ENCODE measurements at regions not wholly inside any gene's neighbourhood (a gene's known extent, or its start where the extent isn't known, plus 50 kb on each side); places are given as distances from the start of the nearest gene placed in this dataset.

DNA sequence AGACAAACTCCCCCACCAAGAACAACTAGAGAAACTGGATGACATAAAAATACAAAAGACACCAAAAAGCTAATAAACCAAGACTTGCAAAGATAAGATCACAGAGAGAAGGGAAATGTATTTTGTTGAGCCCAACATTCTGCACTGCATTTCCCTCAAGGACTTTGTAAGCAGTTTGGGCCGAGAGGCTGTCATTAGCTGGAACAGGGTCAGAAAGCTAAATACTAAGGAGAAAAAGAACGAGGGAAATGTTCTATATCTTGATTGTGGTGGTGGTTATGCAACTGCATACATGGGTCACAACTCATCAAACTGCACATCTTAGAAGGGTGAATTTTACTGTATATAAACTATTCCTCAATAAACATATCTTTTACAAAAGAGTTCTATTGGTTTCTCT lies 315.0 kb downstream of the IPMK start:
- no peak overlapping the region for H3K4me3 ChIP-seq (ENCODE audit: low read length)
- peak; percentile 72 for DNase-seq (ENCODE audit: low read depth)
- TF ChIP-seq, protein P1, sequence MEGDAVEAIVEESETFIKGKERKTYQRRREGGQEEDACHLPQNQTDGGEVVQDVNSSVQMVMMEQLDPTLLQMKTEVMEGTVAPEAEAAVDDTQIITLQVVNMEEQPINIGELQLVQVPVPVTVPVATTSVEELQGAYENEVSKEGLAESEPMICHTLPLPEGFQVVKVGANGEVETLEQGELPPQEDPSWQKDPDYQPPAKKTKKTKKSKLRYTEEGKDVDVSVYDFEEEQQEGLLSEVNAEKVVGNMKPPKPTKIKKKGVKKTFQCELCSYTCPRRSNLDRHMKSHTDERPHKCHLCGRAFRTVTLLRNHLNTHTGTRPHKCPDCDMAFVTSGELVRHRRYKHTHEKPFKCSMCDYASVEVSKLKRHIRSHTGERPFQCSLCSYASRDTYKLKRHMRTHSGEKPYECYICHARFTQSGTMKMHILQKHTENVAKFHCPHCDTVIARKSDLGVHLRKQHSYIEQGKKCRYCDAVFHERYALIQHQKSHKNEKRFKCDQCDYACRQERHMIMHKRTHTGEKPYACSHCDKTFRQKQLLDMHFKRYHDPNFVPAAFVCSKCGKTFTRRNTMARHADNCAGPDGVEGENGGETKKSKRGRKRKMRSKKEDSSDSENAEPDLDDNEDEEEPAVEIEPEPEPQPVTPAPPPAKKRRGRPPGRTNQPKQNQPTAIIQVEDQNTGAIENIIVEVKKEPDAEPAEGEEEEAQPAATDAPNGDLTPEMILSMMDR (conservative IDR thresholded peaks at IDR 0.05; ENCODE audit: low read length) = no peak

DNA sequence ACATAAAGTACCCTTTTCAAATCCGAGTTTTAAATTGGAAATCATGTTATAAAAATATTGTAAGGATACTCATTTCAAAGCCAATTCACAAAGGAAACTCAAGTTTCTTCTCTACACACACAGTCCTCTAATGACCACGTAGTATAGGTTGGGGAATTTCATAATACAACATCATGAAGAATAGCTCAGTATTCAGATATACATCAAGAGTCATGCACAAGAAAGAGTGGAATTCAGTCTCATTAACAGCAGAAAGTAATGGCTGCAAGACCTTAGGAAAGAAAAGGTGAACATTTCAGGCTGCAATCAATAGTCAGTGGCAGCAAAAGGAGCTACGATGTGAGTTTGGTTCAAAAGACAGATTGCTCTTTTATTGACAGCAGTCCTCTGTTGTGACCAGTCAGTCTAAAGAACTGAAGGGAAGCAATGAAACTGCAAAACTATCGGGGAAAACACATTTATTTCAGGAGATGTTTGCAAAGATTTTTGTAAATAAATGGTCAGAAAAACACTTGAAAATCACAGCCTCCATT lies 317.2 kb downstream of the IPMK start:
- TF ChIP-seq, protein P1 (conservative IDR thresholded peaks at IDR 0.05; ENCODE audit: low read length) = no peak
- H3K4me3 ChIP-seq (ENCODE audit: low read length) = no peak overlapping the region
- DNase-seq (ENCODE audit: low read depth) = no peak

DNA sequence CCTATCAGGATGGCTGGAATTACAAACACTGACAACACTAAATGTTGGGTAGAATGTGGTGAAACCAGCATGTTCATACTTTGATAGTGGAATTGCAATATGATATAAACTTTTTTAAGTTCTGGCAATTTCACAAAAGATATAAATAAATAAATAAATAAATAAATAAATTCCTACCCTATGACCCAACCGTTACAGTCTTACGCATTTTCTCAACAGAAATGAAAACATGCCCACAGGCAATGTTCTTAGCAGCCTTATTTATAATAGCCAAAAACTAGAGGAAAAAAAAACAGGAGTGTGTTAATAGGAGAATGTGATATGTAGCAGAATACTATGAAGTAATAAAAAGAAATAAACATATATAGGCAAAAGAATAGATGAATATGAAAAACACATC lies 318.9 kb downstream of the IPMK start:
- no peak for DNase-seq (ENCODE audit: low read depth)
- TF ChIP-seq, protein P1 (conservative IDR thresholded peaks at IDR 0.05; ENCODE audit: low read length) = no peak
- no peak overlapping the region for H3K4me3 ChIP-seq (ENCODE audit: low read length)

DNA sequence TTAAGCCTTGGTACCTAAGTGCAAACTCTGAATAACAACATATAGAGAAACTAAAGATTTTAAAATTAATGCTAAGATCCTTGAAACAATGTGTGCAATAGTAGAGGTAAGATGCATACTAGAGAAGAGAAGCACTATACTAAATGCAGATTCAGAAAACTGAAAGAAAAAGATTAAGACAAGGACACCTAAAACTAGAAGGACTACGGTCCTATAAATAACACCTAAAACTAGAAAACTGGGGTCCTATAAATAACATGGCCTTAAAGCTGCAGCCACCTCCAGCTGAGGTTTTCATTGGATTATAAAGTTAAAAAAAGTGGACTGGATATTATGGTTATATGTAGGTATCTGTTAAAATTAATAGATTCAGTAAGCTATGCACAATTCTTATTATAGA lies 320.9 kb downstream of the IPMK start:
- H3K4me3 ChIP-seq (ENCODE audit: low read length) = no peak overlapping the region
- TF ChIP-seq, protein P1 (conservative IDR thresholded peaks at IDR 0.05; ENCODE audit: low read length) = no peak
- DNase-seq (ENCODE audit: low read depth) = no peak

DNA sequence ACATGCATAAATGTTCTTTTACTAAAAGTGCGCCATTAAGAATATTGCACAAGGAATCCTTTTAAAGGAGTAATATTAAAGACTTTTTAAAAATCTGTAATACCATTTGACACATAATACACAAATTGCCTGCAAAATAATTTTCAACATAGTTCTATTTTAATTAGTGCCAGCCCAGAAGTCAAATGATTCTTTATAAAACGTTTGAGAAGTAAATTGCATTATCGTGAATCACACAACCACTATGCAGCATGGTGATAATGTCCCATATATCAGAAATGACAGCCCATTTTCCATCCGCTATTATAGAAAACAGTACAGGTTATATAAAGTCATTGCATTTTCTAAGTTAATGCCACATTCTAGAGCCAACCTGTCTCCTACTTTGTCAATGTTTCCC lies 324.0 kb downstream of the IPMK start:
- TF ChIP-seq, protein P1 (conservative IDR thresholded peaks at IDR 0.05; ENCODE audit: low read length) = no peak
- H3K4me3 ChIP-seq (ENCODE audit: low read length) = no peak overlapping the region
- no peak for DNase-seq (ENCODE audit: low read depth)

DNA sequence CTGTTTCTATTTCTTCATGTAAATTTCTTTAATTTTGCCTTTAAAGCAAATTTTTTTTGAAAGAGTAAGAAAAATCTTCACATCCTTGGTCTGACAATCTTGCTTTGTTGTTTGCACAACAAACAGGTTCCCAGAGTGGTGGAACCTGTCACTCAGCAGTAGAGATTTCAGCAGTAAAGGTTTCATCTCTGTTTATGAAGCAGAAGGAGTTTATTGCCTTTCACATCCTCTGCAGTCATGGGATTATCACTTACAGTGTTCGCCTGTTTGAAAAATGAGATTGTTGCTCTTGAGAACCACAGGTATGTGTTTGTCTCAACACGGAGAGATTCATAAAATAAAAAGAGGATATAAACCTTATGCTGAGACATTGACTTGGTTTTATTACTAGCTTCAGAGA lies 342.6 kb downstream of the IPMK start:
- no peak overlapping the region for H3K4me3 ChIP-seq (ENCODE audit: low read length)
- no peak for DNase-seq (ENCODE audit: low read depth)
- TF ChIP-seq, protein P1 (conservative IDR thresholded peaks at IDR 0.05; ENCODE audit: low read length) = no peak

DNA sequence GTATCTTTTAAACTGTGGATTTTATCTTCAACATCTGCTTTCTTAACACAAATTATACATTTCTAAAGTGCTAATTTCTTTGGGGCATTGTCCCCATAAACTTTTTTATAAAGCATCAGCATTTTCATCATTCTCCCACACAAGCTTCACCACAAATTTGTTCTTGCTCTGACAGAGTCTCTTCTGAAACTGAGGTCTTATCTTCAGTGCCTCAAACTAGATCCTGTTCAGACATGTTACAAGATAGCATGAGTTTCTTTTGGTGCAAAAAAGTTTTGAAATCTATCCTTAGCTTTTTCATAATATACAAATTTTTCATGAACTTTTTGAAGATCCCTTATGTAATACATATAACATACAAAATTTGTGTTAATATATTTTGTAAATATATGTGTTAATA lies 346.6 kb downstream of the IPMK start:
- H3K4me3 ChIP-seq (ENCODE audit: low read length) = no peak overlapping the region
- TF ChIP-seq, protein P1 (conservative IDR thresholded peaks at IDR 0.05; ENCODE audit: low read length) = no peak

More for the DNA sequence above, 346.6 kb downstream of the IPMK start:
- no peak for DNase-seq (ENCODE audit: low read depth)

All from AG10803 (cell line).